IPS DF 6.9 (cell line): ENCODE measurements at regions not wholly inside any gene's neighbourhood (a gene's known extent, or its start where the extent isn't known, plus 50 kb on each side); places are given as distances from the start of the nearest gene placed in this dataset.

ENCODE experiments used
- DNase-seq: peaks from one replicate; pipeline ENCODE4 v3.0.0-alpha.2; 2013; ENCODE audit warnings: low read depth, low spot score
- H3K27ac ChIP-seq: one replicate; pipeline ENCODE4 v1.5.1; 2013; ENCODE audit warnings: low read length, control low read depth
- H3K27me3 ChIP-seq: 2 replicates; pipeline ENCODE4 v1.6.1; 2013; ENCODE audit warnings: mild to moderate bottlenecking, low read length; ENCODE audit not compliant: control insufficient read depth, insufficient read depth
- H3K36me3 ChIP-seq: 2 replicates; pipeline ENCODE4 v1.6.1; 2013; ENCODE audit warnings: low read length; ENCODE audit not compliant: control insufficient read depth, insufficient read depth
- H3K4me1 ChIP-seq: 2 replicates; pipeline ENCODE4 v1.6.1; 2013; ENCODE audit warnings: low read length; ENCODE audit not compliant: control insufficient read depth, insufficient read depth
- H3K4me3 ChIP-seq: 2 replicates; pipeline ENCODE4 v1.5.1; 2013; ENCODE audit warnings: mild to moderate bottlenecking, low read length
- H3K9me3 ChIP-seq: 2 replicates; pipeline ENCODE4 v1.6.1; 2013; ENCODE audit warnings: low read length, inconsistent platforms; ENCODE audit not compliant: control insufficient read depth, insufficient read depth
- WGBS: extraction: QIAGEN DNeasy Blood & Tissue Kit; methylation state at CpG from one replicate; pipeline ENCODE4 v1.1.7; 2013; ENCODE audit warnings: mixed read lengths, missing lambda C conversion rate; ENCODE audit not compliant: insufficient read length, insufficient coverage; 5-methylcytosine and 5-hydroxymethylcytosine counted together

- H3K27ac ChIP-seq: no peak overlapping the region
These were observed 167.5 kb downstream of the ATG4C start for GRCh38 chr1:62951428-62951827.

GRCh38 chr1:62952596-62952995, 168.7 kb downstream of the ATG4C start:
- no peaks in the 10 kb centered on the region for H3K36me3 ChIP-seq
- H3K4me3 ChIP-seq: no peak overlapping the region
- WGBS: no CpG with 5 or more reads among the region's 1 CpG
- H3K9me3 ChIP-seq: no peaks in the 10 kb centered on the region
- H3K4me1 ChIP-seq: 0 out of 2 replicates have a peak, but pooled peaks cover 2% of the 10 kb centered on the region
- no peaks in the 10 kb centered on the region for H3K27me3 ChIP-seq
- no peak for DNase-seq
- no peak overlapping the region for H3K27ac ChIP-seq

More at GRCh38 chr1:62951428-62951827, 167.5 kb downstream of the ATG4C start:
- H3K4me1 ChIP-seq: 0 out of 2 replicates have a peak, but pooled peaks cover 2% of the 10 kb centered on the region
- H3K4me3 ChIP-seq: no peak overlapping the region
- no CpG with 5 or more reads among the region's 3 CpGs for WGBS
- H3K27me3 ChIP-seq: no peaks in the 10 kb centered on the region
- DNase-seq: no peak
- H3K36me3 ChIP-seq: no peaks in the 10 kb centered on the region
- H3K9me3 ChIP-seq: no peaks in the 10 kb centered on the region

GRCh38 chr1:62953633-62954032, 169.7 kb downstream of the ATG4C start:
- WGBS: no CpG with 5 or more reads among the region's 6 CpGs
- Histone ChIP-seq H3K27ac (no peak overlapping the region), H3K4me1 (0 out of 2 replicates have a peak, but pooled peaks cover 2% of the 10 kb centered on the region)

DNA sequence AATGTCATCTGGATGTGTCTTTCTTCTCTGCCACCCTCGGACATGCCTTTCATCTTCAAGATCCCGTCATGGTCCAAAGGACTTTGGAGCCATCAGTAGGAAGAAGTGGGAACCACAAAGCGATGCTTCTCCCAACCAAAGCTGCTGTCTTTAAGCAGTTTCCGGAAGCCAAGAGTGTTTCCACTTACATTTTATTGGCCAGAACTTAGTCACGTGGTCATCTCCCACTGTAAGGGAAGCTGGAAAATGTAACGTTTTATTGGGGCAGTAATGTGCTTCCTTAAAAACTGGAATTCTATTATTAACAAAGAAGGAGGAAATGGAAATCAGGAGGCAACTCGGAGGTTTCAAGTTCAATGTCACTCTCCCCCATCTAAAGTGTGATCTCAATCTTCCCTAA, 170.8 kb downstream of the ATG4C start:
- DNase-seq: no peak
- Histone ChIP-seq H3K9me3 (no peaks in the 10 kb centered on the region), H3K36me3 (no peaks in the 10 kb centered on the region), H3K27me3 (no peaks in the 10 kb centered on the region), H3K4me1 (0 out of 2 replicates have a peak, but pooled peaks cover 2% of the 10 kb centered on the region), H3K27ac (no peak overlapping the region), H3K4me3 (no peak overlapping the region)
- no CpG with 5 or more reads among the region's 7 CpGs for WGBS

More at GRCh38 chr1:62953633-62954032, 169.7 kb downstream of the ATG4C start:
- Histone ChIP-seq H3K36me3 (no peaks in the 10 kb centered on the region), H3K4me3 (no peak overlapping the region), H3K27me3 (no peaks in the 10 kb centered on the region), H3K9me3 (no peaks in the 10 kb centered on the region)
- no peak for DNase-seq

- Histone ChIP-seq H3K4me3 (no peak overlapping the region), H3K9me3 (no peaks in the 10 kb centered on the region), H3K36me3 (no peaks in the 10 kb centered on the region), H3K27ac (no peak overlapping the region), H3K27me3 (no peaks in the 10 kb centered on the region), H3K4me1 (0 out of 2 replicates have a peak, but pooled peaks cover 2% of the 10 kb centered on the region)
- DNase-seq: no peak
- no CpG with 5 or more reads among the region's 1 CpG for WGBS
These were observed 171.7 kb downstream of the ATG4C start for GRCh38 chr1:62955666-62956065.

- DNase-seq: no peak
- no peak overlapping the region for H3K4me3 ChIP-seq
- no peak overlapping the region for H3K27ac ChIP-seq
- WGBS: no CpG with 5 or more reads among the region's 4 CpGs
- no peaks in the 10 kb centered on the region for H3K9me3 ChIP-seq
- no peaks in the 10 kb centered on the region for H3K27me3 ChIP-seq
- no peaks in the 10 kb centered on the region for H3K4me1 ChIP-seq
- H3K36me3 ChIP-seq: no peaks in the 10 kb centered on the region
These were observed 178.3 kb downstream of the ATG4C start for GRCh38 chr1:62962014-62962812.

GRCh38 chr1:62962901-62963776, 179.2 kb downstream of the ATG4C start:
- no CpG with 5 or more reads among the region's 10 CpGs for WGBS
- Histone ChIP-seq H3K4me3 (no peak overlapping the region), H3K36me3 (no peaks in the 10 kb centered on the region), H3K27me3 (no peaks in the 10 kb centered on the region), H3K4me1 (no peaks in the 10 kb centered on the region), H3K9me3 (no peaks in the 10 kb centered on the region), H3K27ac (no peak overlapping the region)
- DNase-seq: peak; percentile 71

DNA sequence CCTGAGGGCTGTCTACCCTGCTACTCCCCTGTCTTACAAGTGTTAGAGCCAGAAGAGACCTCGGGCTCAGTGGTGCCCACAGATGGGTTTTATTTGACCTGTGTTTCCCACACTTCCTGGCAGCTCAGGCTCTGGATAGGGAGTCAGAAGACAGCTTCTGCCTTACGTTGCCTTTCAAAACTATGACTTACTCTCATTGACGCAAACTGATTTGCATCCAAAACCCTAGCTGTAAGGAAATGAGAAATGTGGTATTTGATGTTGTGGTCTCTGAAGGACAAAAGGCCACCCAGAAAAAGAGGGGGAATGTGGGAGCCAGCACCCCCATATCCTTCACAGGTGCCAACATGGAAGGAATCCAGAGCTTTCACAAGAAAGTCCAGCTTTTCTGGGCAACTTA, 180.2 kb downstream of the ATG4C start:
- no peaks in the 10 kb centered on the region for H3K27me3 ChIP-seq
- no peak overlapping the region for H3K27ac ChIP-seq
- H3K9me3 ChIP-seq: no peaks in the 10 kb centered on the region
- no peaks in the 10 kb centered on the region for H3K36me3 ChIP-seq
- no CpG with 5 or more reads among the region's 3 CpGs for WGBS
- H3K4me1 ChIP-seq: no peaks in the 10 kb centered on the region
- DNase-seq: no peak
- no peak overlapping the region for H3K4me3 ChIP-seq

DNA sequence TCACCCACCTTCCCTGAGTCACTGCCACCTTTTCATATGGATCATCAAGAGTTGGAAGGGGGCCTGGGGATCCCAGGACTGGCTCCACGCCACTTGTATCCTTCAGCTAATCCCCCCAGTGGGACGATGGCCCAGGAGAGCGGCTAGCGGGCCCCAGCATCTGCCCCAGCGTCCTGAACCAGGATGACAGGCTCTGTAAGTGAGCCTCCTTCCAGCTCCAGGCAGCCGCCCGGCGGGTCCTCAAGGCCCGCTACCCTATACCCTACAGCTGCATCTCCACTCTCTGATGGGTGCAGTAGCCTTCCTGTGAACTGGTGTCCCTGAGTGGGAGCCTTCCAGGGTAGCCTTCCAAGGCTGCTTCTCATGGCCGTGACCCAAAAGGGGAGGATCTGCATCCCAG, 183.1 kb downstream of the ATG4C start:
- no peak overlapping the region for H3K27ac ChIP-seq
- no peaks in the 10 kb centered on the region for H3K4me1 ChIP-seq
- WGBS: no CpG with 5 or more reads among the region's 10 CpGs
- H3K27me3 ChIP-seq: no peaks in the 10 kb centered on the region
- DNase-seq: no peak
- no peaks in the 10 kb centered on the region for H3K36me3 ChIP-seq
- no peaks in the 10 kb centered on the region for H3K9me3 ChIP-seq
- no peak overlapping the region for H3K4me3 ChIP-seq

DNA sequence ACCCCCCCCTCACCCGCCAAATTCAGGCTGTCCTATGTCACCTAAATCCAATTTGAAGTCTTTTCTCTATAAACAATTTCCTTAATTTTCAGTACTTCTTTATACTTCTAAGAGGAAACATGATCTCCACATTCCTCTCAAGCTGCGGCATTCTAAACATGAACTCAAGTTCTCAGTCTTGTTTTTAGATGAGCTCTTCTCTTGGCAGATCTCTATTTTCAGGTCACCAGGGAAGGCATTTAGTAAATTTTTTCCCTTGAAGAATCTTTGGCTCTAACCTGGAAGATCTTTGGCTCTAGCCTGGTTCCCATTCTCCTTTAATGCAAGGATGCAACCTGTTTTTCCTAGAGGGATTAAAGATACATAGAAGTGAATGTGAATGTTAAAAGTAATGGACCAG, 193.4 kb downstream of the ATG4C start:
- no peaks in the 10 kb centered on the region for H3K36me3 ChIP-seq
- no peak overlapping the region for H3K27ac ChIP-seq
- H3K4me1 ChIP-seq: no peaks in the 10 kb centered on the region
- no peak overlapping the region for H3K4me3 ChIP-seq
- H3K9me3 ChIP-seq: no peaks in the 10 kb centered on the region
- H3K27me3 ChIP-seq: no peaks in the 10 kb centered on the region
- WGBS: no CpG with 5 or more reads among the region's 2 CpGs
- DNase-seq: no peak
